GM23338 (cell line): ENCODE measurements at regions not wholly inside any gene's neighbourhood (a gene's known extent, or its start where the extent isn't known, plus 50 kb on each side); places are given as distances from the start of the nearest gene placed in this dataset.

Source experiments
- ATAC-seq: fragments of 200-7000 bp; cut with Tn5 transposase; 3 replicates; pipeline ENCODE4 v1.9.1; 2020
- DNase-seq: peaks from one replicate; pipeline ENCODE4 v3.0.0-alpha.2; 2015; ENCODE audit warnings: low spot score
- H2AFZ ChIP-seq: fragments of 200-600 bp; sonication (generic); 2 replicates; pipeline ENCODE4 v1.8.0; 2016; ENCODE audit warnings: antibody characterized with exemption, mild to moderate bottlenecking, moderate library complexity
- H3F3A ChIP-seq: fragments of 200-600 bp; sonication (generic); replicated peaks from 2 replicates; pipeline ENCODE4 v1.8.0; 2017; ENCODE audit warnings: antibody characterized with exemption, mixed run types, low read depth
- H3K27ac ChIP-seq: fragments of 200-600 bp; sonication (generic); 2 replicates; pipeline ENCODE4 v1.6.1; 2016; ENCODE audit warnings: low read depth
- H3K27me3 ChIP-seq: fragments of 200-600 bp; sonication (generic); 2 replicates; pipeline ENCODE4 v1.8.0; 2016; ENCODE audit warnings: mild to moderate bottlenecking, mixed run types, moderate library complexity; ENCODE audit not compliant: insufficient read depth
- H3K36me3 ChIP-seq: fragments of 200-600 bp; sonication (generic); 2 replicates; pipeline ENCODE4 v1.8.0; 2016; ENCODE audit warnings: mild to moderate bottlenecking; ENCODE audit not compliant: insufficient read depth
- H3K4me1 ChIP-seq: fragments of 200-600 bp; sonication (generic); 2 replicates; pipeline ENCODE4 v1.8.0; 2016; ENCODE audit warnings: mild to moderate bottlenecking, moderate library complexity; ENCODE audit not compliant: insufficient read depth
- H3K4me2 ChIP-seq: fragments of 200-600 bp; sonication (generic); 2 replicates; pipeline ENCODE4 v1.7.1; 2017; ENCODE audit warnings: mixed run types
- H3K4me3 ChIP-seq: fragments of 200-600 bp; sonication (generic); 2 replicates; pipeline ENCODE4 v1.6.1; 2016; ENCODE audit warnings: mixed run types
- H3K79me2 ChIP-seq: fragments of 200-600 bp; sonication (generic); replicated peaks from 2 replicates; pipeline ENCODE4 v1.8.0; 2017; ENCODE audit warnings: mild to moderate bottlenecking; ENCODE audit not compliant: insufficient read depth
- H3K9me2 ChIP-seq: fragments of 200-600 bp; sonication (generic); 2 replicates; pipeline ENCODE4 v1.8.0; 2017; ENCODE audit not compliant: insufficient read depth
- H4K20me1 ChIP-seq: fragments of 200-600 bp; sonication (generic); replicated peaks from 2 replicates; pipeline ENCODE4 v1.8.0; 2017; ENCODE audit warnings: mild to moderate bottlenecking; ENCODE audit not compliant: insufficient read depth
- H3K27ac Mint-ChIP-seq: 2 replicates; pipeline ENCODE4 v1.8.0; 2020; ENCODE audit warnings: inconsistent platforms, mild to moderate bottlenecking, moderate library complexity, mixed read lengths
- H3K27me3 Mint-ChIP-seq: 3 replicates; pipeline ENCODE4 v1.8.0; 2022; ENCODE audit warnings: low read depth, mild to moderate bottlenecking, moderate library complexity, mixed read lengths, inconsistent platforms; ENCODE audit not compliant: insufficient read depth, poor library complexity
- H3K36me3 Mint-ChIP-seq: 3 replicates; pipeline ENCODE4 v1.8.0; 2021; ENCODE audit warnings: low read depth, mild to moderate bottlenecking, inconsistent platforms, moderate library complexity, mixed read lengths
- H3K4me1 Mint-ChIP-seq: 3 replicates; pipeline ENCODE4 v1.8.0; 2020; ENCODE audit warnings: mild to moderate bottlenecking, inconsistent platforms, mixed read lengths
- H3K4me3 Mint-ChIP-seq: 3 replicates; pipeline ENCODE4 v1.8.0; 2021; ENCODE audit warnings: moderate library complexity, mild to moderate bottlenecking, inconsistent platforms, mixed read lengths
- H3K9me3 Mint-ChIP-seq: 3 replicates; pipeline ENCODE4 v1.8.0; 2020; ENCODE audit warnings: moderate library complexity, mild to moderate bottlenecking, inconsistent platforms, mixed read lengths
- CREB1 ChIP-seq: fragments of 250-450 bp; sonication (Bioruptor Pico); IDR thresholded peaks from 2 replicates; pipeline ENCODE4 v1.5.0; 2020; ENCODE audit warnings: low read depth, mild to moderate bottlenecking, moderate library complexity
- CTCF ChIP-seq, 2 experiments: fragments of 200-600 bp in 1 of 2; sonication (generic) in 1 of 2; conservative IDR thresholded peaks; 2 replicates each; pipeline versions ENCODE4 v1.5.1 to v1.6.1; 2016 to 2017; ENCODE audit warnings: antibody characterized with exemption in 2 of 2, low read depth in 2 of 2, mild to moderate bottlenecking in 2 of 2, moderate library complexity in 1 of 2
- ETS1 ChIP-seq: IDR thresholded peaks from 2 replicates; pipeline ENCODE4 v1.6.1; 2016; ENCODE audit warnings: antibody characterized with exemption
- EZH2phosphoT487 ChIP-seq: fragments of 200-600 bp; sonication (generic); IDR thresholded peaks from one replicate; pipeline ENCODE4 v1.8.1; 2018; ENCODE audit warnings: antibody characterized with exemption; ENCODE audit not compliant: unreplicated experiment
- JUNB ChIP-seq: IDR thresholded peaks from one replicate; pipeline ENCODE4 v1.6.1; 2016; ENCODE audit warnings: antibody characterized with exemption; ENCODE audit not compliant: unreplicated experiment
- NANOG ChIP-seq: IDR thresholded peaks from 2 replicates; pipeline ENCODE4 v1.6.1; 2016; ENCODE audit warnings: antibody characterized with exemption, borderline replicate concordance
- POLR2AphosphoS5 ChIP-seq: IDR thresholded peaks from 2 replicates; pipeline ENCODE4 v1.6.1; 2016; ENCODE audit warnings: antibody characterized with exemption, low read depth
- REST ChIP-seq: IDR thresholded peaks from one replicate; pipeline ENCODE4 v1.6.1; 2018; ENCODE audit warnings: antibody characterized with exemption; ENCODE audit not compliant: unreplicated experiment
- ZNF331 ChIP-seq: fragments of 250-450 bp; sonication (Bioruptor Pico); IDR thresholded peaks from 2 replicates; pipeline ENCODE4 v1.5.0; 2020; ENCODE audit warnings: low read depth, mild to moderate bottlenecking, moderate library complexity

- no peak overlapping the region for H3K27ac Mint-ChIP-seq
- no peaks in the 10 kb centered on the region for H3K27me3 Mint-ChIP-seq
- ATAC-seq (no peak), DNase-seq (no peak)
- TF ChIP-seq ZNF331 (no peak), CTCF (conservative IDR thresholded peaks at IDR 0.05; ENCODE audit: low read depth in 2 of 2) (no peak), ETS1 (no peak), JUNB (no peak), REST (no peak), EZH2phosphoT487 (no peak), CREB1 (CRISPR knock-in tag) (no peak)
- H3K4me1 Mint-ChIP-seq: no peaks in the 10 kb centered on the region; the same call in 2 of the 3 replicates
- H3K4me2 ChIP-seq: no peak overlapping the region
- no peak overlapping the region for H3K4me3 ChIP-seq
- no peak overlapping the region for H3K4me3 Mint-ChIP-seq
- H2AFZ ChIP-seq: no peak overlapping the region
- no peaks in the 10 kb centered on the region for H3K79me2 ChIP-seq
- H3K4me1 ChIP-seq: no peaks in the 10 kb centered on the region
- H3K36me3 ChIP-seq: no peaks in the 10 kb centered on the region
- H3K9me2 ChIP-seq: no peaks in the 10 kb centered on the region
- no peaks in the 10 kb centered on the region for H3F3A ChIP-seq
- H3K27me3 ChIP-seq: no peaks in the 10 kb centered on the region
- no peaks in the 10 kb centered on the region for H3K36me3 Mint-ChIP-seq
- no peak overlapping the region for H3K27ac ChIP-seq
- no peaks in the 10 kb centered on the region for H3K9me3 Mint-ChIP-seq
- no peaks in the 10 kb centered on the region for H4K20me1 ChIP-seq
These were observed 89.8 kb downstream of the MBL2 start for GRCh38 chr10:52682766-52683165.

- Histone ChIP-seq H3K36me3 (no peaks in the 10 kb centered on the region), H3K4me2 (no peak overlapping the region), H3K79me2 (no peaks in the 10 kb centered on the region), H3K27me3 (no peaks in the 10 kb centered on the region), H3K4me3 (no peak overlapping the region), H4K20me1 (no peaks in the 10 kb centered on the region), H3K4me1 (no peaks in the 10 kb centered on the region), H3K27ac (no peak overlapping the region), H3K9me2 (no peaks in the 10 kb centered on the region), H2AFZ (no peak overlapping the region; the same call in 1 of the 2 replicates), H3F3A (no peaks in the 10 kb centered on the region)
- no peaks in the 10 kb centered on the region; the same call in 2 of the 3 replicates for H3K4me1 Mint-ChIP-seq
- TF ChIP-seq REST (no peak), POLR2AphosphoS5 (no peak), CTCF (conservative IDR thresholded peaks at IDR 0.05; ENCODE audit: low read depth in 2 of 2) (no peak), NANOG (no peak)
- ATAC-seq (no peak), DNase-seq (no peak)
- no peak overlapping the region; the same call in 1 of the 2 replicates for H3K27ac Mint-ChIP-seq
- H3K9me3 Mint-ChIP-seq: no peaks in the 10 kb centered on the region
- H3K36me3 Mint-ChIP-seq: no peaks in the 10 kb centered on the region
- H3K4me3 Mint-ChIP-seq: no peak overlapping the region
- no peaks in the 10 kb centered on the region for H3K27me3 Mint-ChIP-seq
These were observed 88.8 kb downstream of the MBL2 start for GRCh38 chr10:52683776-52684175.
